ENCODE measurements at regions not wholly inside any gene's neighbourhood (a gene's known extent, or its start where the extent isn't known, plus 50 kb on each side); places are given as distances from the start of the nearest gene placed in this dataset.

DNA sequence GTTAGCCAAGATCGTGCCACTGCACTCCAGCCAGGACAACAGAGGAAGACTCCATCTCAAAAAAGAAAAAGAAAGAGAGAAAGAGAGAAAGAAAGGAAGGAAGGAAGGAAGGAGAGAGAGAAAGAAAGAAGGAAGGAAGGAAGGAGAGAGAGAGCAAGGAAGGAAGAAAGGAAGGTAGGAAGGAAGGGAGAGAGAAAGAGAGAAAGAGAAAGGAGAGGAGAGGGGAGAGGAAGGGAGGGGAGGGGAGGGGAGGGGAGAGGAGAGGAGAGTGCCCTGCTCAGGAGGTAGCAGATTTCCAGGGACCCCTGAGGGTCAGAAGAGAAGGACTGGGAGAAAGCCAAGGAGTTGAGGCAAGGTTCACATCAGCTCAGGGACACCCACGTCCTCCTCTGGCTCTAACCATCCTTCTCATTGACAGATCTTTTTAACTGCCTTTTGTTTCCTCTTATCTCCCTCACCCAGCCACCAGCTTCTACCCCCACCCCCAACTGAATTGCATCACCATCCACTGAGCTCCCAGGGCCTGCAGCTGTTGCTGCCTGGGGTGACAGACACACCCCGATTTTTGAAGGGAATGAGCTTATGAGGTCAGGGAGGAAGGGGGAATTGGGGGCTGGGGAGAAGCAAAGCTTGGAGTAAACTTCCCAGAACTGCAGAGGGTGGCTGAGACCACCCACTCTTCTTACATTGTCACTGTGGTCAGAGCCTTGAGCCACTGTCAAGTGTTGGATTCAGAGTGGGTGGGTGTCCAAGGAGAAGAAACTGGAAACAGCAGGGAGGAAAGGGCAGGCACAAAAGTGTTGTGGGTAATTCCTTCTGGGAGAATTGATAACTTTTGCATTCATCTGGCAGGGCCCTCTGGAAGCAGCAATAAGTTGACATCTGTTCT, 91.6 kb downstream of the GLUL start:
- H3K79me2 ChIP-seq (ENCODE audit: control insufficient read depth, insufficient read depth, low read length), result 0 out of 3 replicates have a peak, but pooled peaks cover 2% of the 10 kb centered on the region
- peak overlapping the region; percentile 95 for H3K27ac ChIP-seq (ENCODE audit: extremely low read depth, low read depth, low read length)
- DNase-seq (ENCODE audit: extremely low read depth in 1 of 4, low spot score in 3 of 4) (peak; percentile 98), ATAC-seq (peak; percentile 86), FAIRE-seq (peak; percentile 98)
- WGBS (ENCODE audit: insufficient coverage, low coverage, missing lambda C conversion rate), result 6% methylated on average over 3 of the region's 3 CpGs
- ChIA-PET POLR2A (interaction anchor here (0.5 to 3.7 kb wide), 26 partner anchors 11 to 1356 kb away, joined by 3 to 48 read pairs (median 4); partner anchors contain the start of gene GLUL), CTCF (ENCODE audit: low intra/inter-chr PET ratio) (no interaction called here)
- no peaks in the 10 kb centered on the region for H3K9me1 ChIP-seq (ENCODE audit: control insufficient read depth, insufficient read depth, low read length)
- no TSS peak for BruUV-seq (replicated peaks)
- H3K9ac ChIP-seq (ENCODE audit: insufficient read depth in 1 of 2, low read depth in 2 of 2, low read length in 2 of 2), result peak overlapping the region in 1 of 2 experiments; percentile 75; a peak in 3 of 4 replicates
- H4K20me1 ChIP-seq (replicated peaks; ENCODE audit: control insufficient read depth, insufficient read depth, low read length), result no peaks in the 10 kb centered on the region
- in situ Hi-C loops (cut with MboI) (loop anchor here (5.0 to 10.0 kb wide), 3 partner anchors 92 to 285 kb away; partner anchors contain the start of genes GLUL and RNASEL), intact Hi-C loops (cut with micrococcal nuclease) (loop anchor here (1.0 to 10.0 kb wide), 6 partner anchors 38 to 482 kb away; partner anchors contain the start of gene RNASEL)
- H3K4me1 ChIP-seq (replicated peaks in 1 of 2; ENCODE audit: control insufficient read depth in 2 of 2, insufficient read depth in 2 of 2, low read length in 2 of 2), result peaks cover 37 to 62% of the 10 kb centered on the region in 2 experiments
- no peak overlapping the region for H3K4me3 ChIP-seq
- H3K27me3 ChIP-seq (ENCODE audit: control insufficient read depth in 2 of 2, insufficient read depth in 2 of 2, low read length in 2 of 2), result no peaks in the 10 kb centered on the region
- no peaks in the 10 kb centered on the region for H3K36me3 ChIP-seq (ENCODE audit: control insufficient read depth, insufficient read depth, low read length)
- no peaks in the 10 kb centered on the region for H3K9me3 ChIP-seq (replicated peaks; ENCODE audit: control insufficient read depth, insufficient read depth, low read depth, low read length)
- H3K4me2 ChIP-seq (ENCODE audit: insufficient read depth, low read length), result peak overlapping the region; percentile 69
- peak overlapping the region; percentile 65 for H2AFZ ChIP-seq (ENCODE audit: low read depth, low read length)
- TF ChIP-seq, protein P1, sequence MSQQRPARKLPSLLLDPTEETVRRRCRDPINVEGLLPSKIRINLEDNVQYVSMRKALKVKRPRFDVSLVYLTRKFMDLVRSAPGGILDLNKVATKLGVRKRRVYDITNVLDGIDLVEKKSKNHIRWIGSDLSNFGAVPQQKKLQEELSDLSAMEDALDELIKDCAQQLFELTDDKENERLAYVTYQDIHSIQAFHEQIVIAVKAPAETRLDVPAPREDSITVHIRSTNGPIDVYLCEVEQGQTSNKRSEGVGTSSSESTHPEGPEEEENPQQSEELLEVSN (IDR thresholded peaks at IDR 0.05; ENCODE audit: borderline replicate concordance in 1 of 2, extremely low read depth in 1 of 2, insufficient read depth in 1 of 2, insufficient read length in 1 of 2, low read depth in 1 of 2, low read length in 1 of 2, poor library complexity in 1 of 2, severe bottlenecking in 1 of 2), result peak in 1 of 2 experiments; percentile 53
- TF ChIP-seq KDM2B (CRISPR knock-in tag; IDR thresholded peaks at IDR 0.05) (no peak), CHD4 (IDR thresholded peaks at IDR 0.05; ENCODE audit: insufficient read depth, insufficient replicate concordance, low read depth, low read length, poor library complexity, severe bottlenecking) (no peak), STAG1 (CRISPR knock-in tag; IDR thresholded peaks at IDR 0.05; ENCODE audit: borderline replicate concordance) (no peak), ZNF695 (CRISPR knock-in tag; IDR thresholded peaks at IDR 0.05) (no peak), STAT5B (CRISPR knock-in tag; IDR thresholded peaks at IDR 0.05) (no peak), HDAC8 (tag; IDR thresholded peaks at IDR 0.05) (no peak), HDAC1 (IDR thresholded peaks at IDR 0.05) (peak; percentile 96 to 97), DNMT1 (IDR thresholded peaks at IDR 0.05) (0 out of 2 replicates have a peak, but pooled peaks have one; percentile 46), BCOR (IDR thresholded peaks at IDR 0.05) (peak; percentile 91), MEF2A (IDR thresholded peaks at IDR 0.05; ENCODE audit: control insufficient read depth, low read depth, low read length) (peak; percentile 78), POLR2A (conservative IDR thresholded peaks at IDR 0.05) (peak; percentile 65), THRAP3 (IDR thresholded peaks at IDR 0.05; ENCODE audit: borderline replicate concordance) (peak; percentile 95), KDM5B (IDR thresholded peaks at IDR 0.05; ENCODE audit: insufficient replicate concordance, low read depth, low read length) (peak; percentile 87), BRD9 (IDR thresholded peaks at IDR 0.05; ENCODE audit: low read depth, partially characterized antibody) (peak; percentile 96), FOXJ3 (CRISPR knock-in tag; IDR thresholded peaks at IDR 0.05) (no peak), RHOXF2B (CRISPR knock-in tag; conservative IDR thresholded peaks at IDR 0.05) (0 out of 2 replicates have a peak, but pooled peaks have one; percentile 34)
- TF ChIP-seq, protein P2, sequence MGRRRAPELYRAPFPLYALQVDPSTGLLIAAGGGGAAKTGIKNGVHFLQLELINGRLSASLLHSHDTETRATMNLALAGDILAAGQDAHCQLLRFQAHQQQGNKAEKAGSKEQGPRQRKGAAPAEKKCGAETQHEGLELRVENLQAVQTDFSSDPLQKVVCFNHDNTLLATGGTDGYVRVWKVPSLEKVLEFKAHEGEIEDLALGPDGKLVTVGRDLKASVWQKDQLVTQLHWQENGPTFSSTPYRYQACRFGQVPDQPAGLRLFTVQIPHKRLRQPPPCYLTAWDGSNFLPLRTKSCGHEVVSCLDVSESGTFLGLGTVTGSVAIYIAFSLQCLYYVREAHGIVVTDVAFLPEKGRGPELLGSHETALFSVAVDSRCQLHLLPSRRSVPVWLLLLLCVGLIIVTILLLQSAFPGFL (CRISPR knock-in tag; IDR thresholded peaks at IDR 0.05), result no peak

Data from K562 (cell line).